K562 (cell line): ENCODE measurements at regions not wholly inside any gene's neighbourhood (a gene's known extent, or its start where the extent isn't known, plus 50 kb on each side); places are given as distances from the start of the nearest gene placed in this dataset.

Source experiments
- ATAC-seq: fragments of 200-7000 bp; cut with Tn5 transposase; 3 replicates; pipeline ENCODE4 v1.9.1; 2020; ENCODE audit warnings: moderate library complexity
- BruUV-seq: library from RNA; stranded (reverse); fragments of 400-500 nt; replicated peaks from 2 replicates; lab custom pipeline; 2021; lab: Mats Ljungman, UMichigan
- CTCF ChIA-PET: fragments of 300-600 bp; formaldehyde crosslinking; extraction: SDS; loops from one replicate; lab custom pipeline; 2021; ENCODE audit warnings: low intra/inter-chr PET ratio; lab: Yijun Ruan, JAX
- POLR2A ChIA-PET: fragments of 300-600, 350-650 bp; sonication (Branson Sonifier 250); formaldehyde crosslinking; extraction: SDS; loops from one replicate; lab custom pipeline; 2021; ENCODE audit warnings: antibody characterized with exemption, inconsistent platforms; lab: Yijun Ruan, JAX
- DNase-seq, 4 experiments: peaks; one replicate each; pipeline versions ENCODE4 v3.0.0 to v3.0.0-alpha.2; 2011 to 2018; ENCODE audit warnings: low spot score in 3 of 4, mixed read lengths in 3 of 4; ENCODE audit errors: extremely low read depth in 1 of 4
- FAIRE-seq: peaks from 2 replicates; lab custom pipeline; 2011; peaks lifted over from hg19 to GRCh38; lab: Jason Lieb, UNC
- H2AFZ ChIP-seq: 2 replicates; pipeline ENCODE4 v1.6.0; 2011; ENCODE audit warnings: low read depth, low read length, control low read depth, inconsistent platforms
- H3K27ac ChIP-seq: fragments of 200-600 bp; 3 replicates; pipeline ENCODE4 v1.8.0; 2011; ENCODE audit warnings: low read depth, mild to moderate bottlenecking, control low read depth, inconsistent platforms, low read length, moderate library complexity, mixed read lengths; ENCODE audit errors: extremely low read depth
- H3K27me3 ChIP-seq, 2 experiments: fragments of 300-600 bp in 1 of 2; 2 replicates in 1 of 2; 3 replicates in 1 of 2; pipeline versions ENCODE4 v1.6.0 to v1.8.0; 2011; ENCODE audit warnings: inconsistent platforms in 2 of 2, low read length in 2 of 2, mild to moderate bottlenecking in 1 of 2, mixed read lengths in 1 of 2, moderate library complexity in 1 of 2; ENCODE audit not compliant: control insufficient read depth in 2 of 2, insufficient read depth in 2 of 2
- H3K36me3 ChIP-seq: fragments of 300-600 bp; 3 replicates; pipeline ENCODE4 v1.8.0; 2011; ENCODE audit warnings: mild to moderate bottlenecking, low read length, inconsistent platforms; ENCODE audit not compliant: control insufficient read depth, insufficient read depth
- H3K4me1 ChIP-seq, 2 experiments: fragments of 200-600 bp in 1 of 2; replicated peaks in 1 of 2; 2 replicates in 1 of 2; 3 replicates in 1 of 2; pipeline versions ENCODE4 v1.5.1 to v1.8.0; 2011; ENCODE audit warnings: inconsistent platforms in 2 of 2, low read length in 2 of 2, mild to moderate bottlenecking in 1 of 2, mixed read lengths in 1 of 2, moderate library complexity in 1 of 2; ENCODE audit not compliant: control insufficient read depth in 2 of 2, insufficient read depth in 2 of 2
- H3K4me2 ChIP-seq: 2 replicates; pipeline ENCODE4 v1.6.1; 2011; ENCODE audit warnings: low read length, control low read depth, inconsistent platforms, mixed read lengths; ENCODE audit not compliant: insufficient read depth
- H3K4me3 ChIP-seq: fragments of 200-600 bp; sonication (generic), shearing (Covaris generic); 2 replicates; pipeline ENCODE4 v1.5.1; 2016; ENCODE audit warnings: control low read depth, inconsistent platforms
- H3K79me2 ChIP-seq: fragments of 200-600 bp; 3 replicates; pipeline ENCODE4 v1.8.0; 2011; ENCODE audit warnings: low read length, inconsistent platforms; ENCODE audit not compliant: control insufficient read depth, insufficient read depth
- H3K9ac ChIP-seq, 2 experiments: 2 replicates each; pipeline versions ENCODE4 v1.6.0 to v1.6.1; 2011; ENCODE audit warnings: low read depth in 2 of 2, low read length in 2 of 2, control low read depth in 1 of 2, inconsistent platforms in 1 of 2, mild to moderate bottlenecking in 1 of 2, mixed read lengths in 1 of 2; ENCODE audit not compliant: insufficient read depth in 1 of 2
- H3K9me1 ChIP-seq: one replicate; pipeline ENCODE4 v1.6.0; 2011; ENCODE audit warnings: inconsistent platforms, mild to moderate bottlenecking, low read length, moderate library complexity; ENCODE audit not compliant: control insufficient read depth, insufficient read depth
- H3K9me3 ChIP-seq: replicated peaks from 2 replicates; pipeline ENCODE4 v1.5.1; 2011; ENCODE audit warnings: low read depth, low read length, inconsistent platforms; ENCODE audit not compliant: control insufficient read depth, insufficient read depth
- H4K20me1 ChIP-seq: replicated peaks from 2 replicates; pipeline ENCODE4 v1.6.1; 2011; ENCODE audit warnings: low read length, inconsistent platforms, mixed read lengths; ENCODE audit not compliant: control insufficient read depth, insufficient read depth
- SLC30A9 ChIP-seq: fragments of 250-450 bp; sonication (Bioruptor Pico); IDR thresholded peaks from 2 replicates; pipeline ENCODE4 v1.8.0; 2022; ENCODE audit warnings: mild to moderate bottlenecking, moderate library complexity
- STAG1 ChIP-seq: sonication (generic); formaldehyde crosslinking; IDR thresholded peaks from 2 replicates; pipeline ENCODE4 v1.5.0; 2020; ENCODE audit warnings: missing genetic modification reagents, borderline replicate concordance
- ZNF121 ChIP-seq: sonication (generic); formaldehyde crosslinking; conservative IDR thresholded peaks from 2 replicates; pipeline ENCODE4 v1.8.0; 2022; ENCODE audit warnings: missing genetic modification reagents
- ZNF253 ChIP-seq: fragments of 250-450 bp; sonication (Bioruptor Pico); conservative IDR thresholded peaks from 2 replicates; pipeline ENCODE4 v1.6.1; 2021; ENCODE audit warnings: mild to moderate bottlenecking
- ZNF436 ChIP-seq: fragments of 250-450, 450-650 bp; sonication (Bioruptor Pico); formaldehyde crosslinking; IDR thresholded peaks from 2 replicates; pipeline ENCODE4 v1.7.0; 2020; ENCODE audit warnings: mild to moderate bottlenecking
- ZNF780A ChIP-seq: fragments of 250-450 bp; sonication (Bioruptor Pico); IDR thresholded peaks from 2 replicates; pipeline ENCODE4 v1.5.0; 2021; ENCODE audit warnings: mild to moderate bottlenecking
- WGBS: fragments of 100-300 bp; shearing (Covaris generic); methylation state at CpG from one replicate; pipeline ENCODE4 v1.1.6; 2016; ENCODE audit warnings: low coverage, mixed read lengths; ENCODE audit not compliant: insufficient coverage; ENCODE audit errors: missing lambda C conversion rate; 5-methylcytosine and 5-hydroxymethylcytosine counted together
- in situ Hi-C: fragments of 300-500 bp; cut with MboI; formaldehyde crosslinking; loops from 4 replicates; pipeline ENCODE4 v1.15.0; 2018; ENCODE audit warnings: inconsistent platforms, mixed read lengths
- intact Hi-C: fragments of 100-400 bp; cut with micrococcal nuclease; formaldehyde crosslinking; loops from 2 replicates; pipeline ENCODE4 v1.14.2; 2022
- TF ChIP-seq, protein P1 (sequence below): sonication (generic); formaldehyde crosslinking; IDR thresholded peaks from 2 replicates; pipeline ENCODE4 v1.8.0; 2023; ENCODE audit warnings: mild to moderate bottlenecking, missing genetic modification reagents

DNA sequence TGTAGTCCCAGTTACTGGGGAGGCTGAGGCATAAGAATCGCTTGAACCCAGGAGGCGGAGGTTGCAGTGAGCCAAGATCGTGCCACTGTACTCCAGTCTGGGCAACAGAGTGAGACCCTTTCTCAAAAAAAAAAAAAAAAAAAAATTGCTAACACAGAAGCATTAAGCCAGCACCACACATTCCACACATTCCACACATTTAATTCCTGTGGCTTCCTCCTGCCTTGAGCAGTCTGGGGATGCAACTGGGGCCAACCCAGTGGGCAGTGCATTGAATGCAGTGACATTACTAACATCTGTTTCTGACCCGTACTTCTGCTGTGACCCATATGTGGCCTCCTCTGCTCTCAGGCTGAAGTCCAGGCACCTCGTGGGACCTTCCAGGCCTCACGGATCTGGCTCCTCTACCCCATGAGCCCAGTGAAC, 107.0 kb downstream of the BCL2L11 start:
- H3K27ac ChIP-seq = no peak overlapping the region
- no peaks in the 10 kb centered on the region; the same call in none of the 2 replicates for H3K9me3 ChIP-seq
- intact Hi-C loops (no loop called here), in situ Hi-C loops (no loop called here)
- DNase-seq (no peak), ATAC-seq (no peak), FAIRE-seq (no peak)
- no TSS peak for BruUV-seq
- H3K79me2 ChIP-seq = no peaks in the 10 kb centered on the region
- 88% methylated on average over 6 of the region's 6 CpGs for WGBS
- H3K4me2 ChIP-seq = no peak overlapping the region
- H3K4me1 ChIP-seq = no peaks in the 10 kb centered on the region
- 0 out of 3 replicates have a peak, but pooled peaks cover 4% of the 10 kb centered on the region for H3K36me3 ChIP-seq
- no peak overlapping the region for H3K4me3 ChIP-seq
- no peaks in the 10 kb centered on the region for H4K20me1 ChIP-seq
- CTCF ChIA-PET = no interaction called here
- TF ChIP-seq ZNF121 (CRISPR knock-in tag) (peak; percentile 64), ZNF253 (CRISPR knock-in tag) (no peak)
- H2AFZ ChIP-seq = no peak overlapping the region
- no peaks in the 10 kb centered on the region for H3K27me3 ChIP-seq
- POLR2A ChIA-PET = no interaction called here
- H3K9me1 ChIP-seq = no peaks in the 10 kb centered on the region
- H3K9ac ChIP-seq = no peak overlapping the region

DNA sequence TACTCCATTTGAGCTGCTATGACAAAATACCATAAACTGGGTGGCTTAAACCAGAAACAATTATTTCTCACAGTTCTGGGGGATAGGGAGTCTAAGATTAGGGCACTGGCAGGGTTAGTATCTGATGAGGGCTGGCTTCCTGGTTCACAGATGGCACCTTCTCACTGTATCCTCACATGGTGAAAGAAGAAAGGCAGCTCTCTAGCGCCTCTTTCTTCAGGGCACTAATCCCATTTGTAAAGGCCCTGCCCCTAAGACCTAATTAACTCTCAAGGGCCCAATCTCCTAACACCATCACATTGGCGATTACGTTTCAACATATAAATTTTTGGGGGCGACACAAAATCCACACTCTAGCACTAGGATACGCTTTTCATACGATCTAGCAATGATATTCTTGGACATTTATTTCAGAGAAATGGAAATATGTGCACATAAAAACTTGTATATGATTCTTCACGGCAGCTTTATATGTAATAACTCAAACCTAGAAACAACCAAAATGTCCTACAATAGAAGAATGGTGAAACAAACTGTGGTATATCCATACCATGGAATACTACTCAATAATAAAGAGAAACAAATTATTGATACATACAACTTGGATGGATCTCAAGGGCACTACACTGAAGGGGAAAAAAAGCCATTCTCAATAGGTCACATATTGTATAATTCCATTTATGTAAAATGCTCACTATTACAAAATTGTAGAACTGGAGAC, 111.0 kb downstream of the BCL2L11 start:
- Histone ChIP-seq H3K9me3 (no peaks in the 10 kb centered on the region; the same call in 1 of the 2 replicates), H3K27me3 (no peaks in the 10 kb centered on the region), H3K4me1 (no peaks in the 10 kb centered on the region), H3K9ac (no peak overlapping the region), H3K36me3 (peaks cover 10% of the 10 kb centered on the region; the same call in 2 of the 3 replicates), H3K4me2 (no peak overlapping the region), H3K4me3 (no peak overlapping the region), H3K27ac (no peak overlapping the region), H2AFZ (no peak overlapping the region), H3K9me1 (no peaks in the 10 kb centered on the region), H4K20me1 (no peaks in the 10 kb centered on the region), H3K79me2 (no peaks in the 10 kb centered on the region)
- ATAC-seq (no peak), FAIRE-seq (no peak), DNase-seq (no peak)
- no TSS peak for BruUV-seq
- intact Hi-C loops (no loop called here), in situ Hi-C loops (no loop called here)
- POLR2A ChIA-PET = no interaction called here
- 87% methylated on average over 7 of the region's 7 CpGs for WGBS
- CTCF ChIA-PET = no interaction called here
- TF ChIP-seq STAG1 (CRISPR knock-in tag) (no peak), ZNF436 (CRISPR knock-in tag) (no peak), SLC30A9 (CRISPR knock-in tag) (no peak), ZNF780A (CRISPR knock-in tag) (no peak)
- TF ChIP-seq, protein P1, sequence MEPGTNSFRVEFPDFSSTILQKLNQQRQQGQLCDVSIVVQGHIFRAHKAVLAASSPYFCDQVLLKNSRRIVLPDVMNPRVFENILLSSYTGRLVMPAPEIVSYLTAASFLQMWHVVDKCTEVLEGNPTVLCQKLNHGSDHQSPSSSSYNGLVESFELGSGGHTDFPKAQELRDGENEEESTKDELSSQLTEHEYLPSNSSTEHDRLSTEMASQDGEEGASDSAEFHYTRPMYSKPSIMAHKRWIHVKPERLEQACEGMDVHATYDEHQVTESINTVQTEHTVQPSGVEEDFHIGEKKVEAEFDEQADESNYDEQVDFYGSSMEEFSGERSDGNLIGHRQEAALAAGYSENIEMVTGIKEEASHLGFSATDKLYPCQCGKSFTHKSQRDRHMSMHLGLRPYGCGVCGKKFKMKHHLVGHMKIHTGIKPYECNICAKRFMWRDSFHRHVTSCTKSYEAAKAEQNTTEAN (CRISPR knock-in tag) = no peak
